HCEC 1CT (cell line): ENCODE measurements at regions not wholly inside any gene's neighbourhood (a gene's known extent, or its start where the extent isn't known, plus 50 kb on each side); places are given as distances from the start of the nearest gene placed in this dataset.
A peak's percentile ranks its signal among the peaks of the same experiment; 100 is the strongest.

Source experiments
- DNase-seq: peaks from one replicate; pipeline ENCODE4 v3.0.0-alpha.2; 2017

DNA sequence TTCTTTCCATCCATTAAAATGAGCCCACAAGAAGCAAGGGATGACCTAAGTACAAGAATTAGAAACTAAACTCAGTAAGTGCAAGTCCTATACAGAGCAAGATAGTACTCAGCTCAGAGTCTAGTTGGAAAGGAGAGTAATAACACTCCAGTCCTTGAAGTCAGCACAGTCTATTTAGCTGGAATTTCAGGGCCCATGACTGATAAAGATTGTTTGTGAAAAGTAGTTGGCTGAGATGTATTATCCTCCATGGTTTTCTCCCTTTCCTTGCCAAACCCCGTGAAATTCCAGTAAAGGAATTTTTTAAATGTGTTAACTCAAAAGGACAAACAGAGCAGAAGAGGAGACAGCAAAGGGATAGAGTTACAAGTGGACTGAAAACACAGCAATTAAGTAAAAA lies 127.2 kb upstream of the STT3B start:
- no peak for DNase-seq

DNA sequence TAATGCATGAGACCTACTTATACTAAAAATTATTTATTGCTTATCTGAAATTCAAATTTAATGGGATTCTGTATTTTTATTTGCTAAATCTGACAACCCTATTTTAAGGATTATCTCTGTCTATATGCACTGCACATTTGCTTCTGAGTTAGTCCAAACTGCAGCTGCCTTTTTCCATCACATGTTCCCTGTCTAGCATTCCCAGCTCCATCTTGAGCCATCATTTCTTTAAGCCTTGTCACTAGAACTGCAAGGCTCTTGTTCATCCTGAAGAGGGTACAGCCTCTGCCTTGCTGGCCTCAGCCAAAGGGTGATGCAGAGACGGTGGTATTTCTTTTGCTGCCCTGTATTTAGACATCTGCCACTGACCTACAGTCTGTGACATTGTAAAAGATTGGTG lies 125.8 kb upstream of the STT3B start:
- no peak for DNase-seq

DNA sequence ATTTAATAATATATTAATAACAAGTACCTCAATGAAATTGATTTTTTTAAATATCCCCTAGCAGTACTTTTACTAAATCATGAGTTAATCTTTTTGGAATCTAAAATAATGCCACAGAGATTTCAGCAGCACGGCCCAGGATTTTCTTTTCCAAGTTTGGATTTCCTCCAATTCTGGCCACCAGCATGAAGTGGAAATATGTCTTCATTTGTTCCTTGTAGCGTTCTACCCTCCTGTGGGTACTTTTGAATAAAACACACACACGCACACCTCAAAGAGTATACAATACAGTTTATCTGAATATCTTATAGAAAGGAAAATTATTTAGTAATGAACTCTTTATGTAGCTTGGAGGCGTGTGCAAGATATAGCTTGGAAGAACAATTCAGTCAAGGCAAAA lies 125.1 kb upstream of the STT3B start:
- DNase-seq, result peak; percentile 11

DNA sequence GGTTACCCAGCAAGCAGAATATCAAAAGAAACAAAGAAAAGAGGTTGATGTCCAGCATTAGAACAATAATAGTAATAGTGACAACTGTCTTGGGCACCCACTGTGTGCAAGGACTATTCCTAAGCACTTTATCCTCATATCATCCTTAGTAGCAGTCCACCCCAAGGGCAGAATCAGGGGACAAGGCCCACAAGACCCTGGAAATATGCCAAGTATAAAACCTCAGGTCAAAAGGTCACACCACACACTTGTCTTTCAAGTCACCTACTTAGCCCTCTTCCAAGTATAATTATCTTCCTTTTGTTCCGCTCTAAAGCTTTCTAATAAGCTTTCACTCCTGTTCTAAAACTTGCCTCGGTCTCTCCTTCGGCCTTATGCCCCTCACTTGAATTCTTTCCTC lies 124.0 kb upstream of the STT3B start:
- DNase-seq, result no peak

DNA sequence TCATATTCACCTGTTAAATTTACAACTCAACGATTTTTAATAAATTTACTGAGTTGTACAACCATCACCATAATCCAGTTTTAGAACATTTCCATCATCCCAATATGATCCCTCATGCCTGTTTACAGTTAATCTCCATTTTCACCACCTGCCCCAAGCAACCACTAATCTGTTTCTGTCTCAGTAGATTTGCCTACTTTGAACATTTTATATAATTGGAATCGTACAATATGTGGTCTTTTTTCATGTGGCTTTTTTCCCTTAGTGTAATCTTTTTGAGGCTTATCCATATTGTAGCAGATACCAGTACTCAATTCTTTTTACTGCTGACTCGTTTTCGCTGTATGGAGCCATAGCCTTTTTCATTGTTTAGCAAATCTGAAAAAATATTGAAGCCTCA lies 123.3 kb upstream of the STT3B start:
- no peak for DNase-seq

DNA sequence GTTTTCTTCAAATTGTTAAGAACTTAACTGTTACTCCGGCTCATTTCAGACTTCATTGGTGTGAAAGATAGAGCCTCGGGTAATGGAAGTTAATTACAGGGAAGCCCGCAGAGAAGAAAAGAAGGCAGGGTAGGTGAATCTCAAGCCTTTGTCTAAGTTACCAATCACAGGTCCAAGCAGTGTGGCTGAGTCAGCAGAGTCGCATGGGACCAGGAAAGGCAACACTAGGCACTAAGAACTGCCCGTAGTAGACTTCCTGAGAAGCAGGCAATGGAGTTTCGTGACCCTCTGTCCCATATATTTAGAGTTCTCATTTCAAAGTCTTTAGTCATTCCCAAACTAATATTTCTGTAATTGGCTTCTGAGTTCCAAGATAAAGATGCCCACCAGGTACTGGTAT lies 122.9 kb upstream of the STT3B start:
- DNase-seq, result no peak

DNA sequence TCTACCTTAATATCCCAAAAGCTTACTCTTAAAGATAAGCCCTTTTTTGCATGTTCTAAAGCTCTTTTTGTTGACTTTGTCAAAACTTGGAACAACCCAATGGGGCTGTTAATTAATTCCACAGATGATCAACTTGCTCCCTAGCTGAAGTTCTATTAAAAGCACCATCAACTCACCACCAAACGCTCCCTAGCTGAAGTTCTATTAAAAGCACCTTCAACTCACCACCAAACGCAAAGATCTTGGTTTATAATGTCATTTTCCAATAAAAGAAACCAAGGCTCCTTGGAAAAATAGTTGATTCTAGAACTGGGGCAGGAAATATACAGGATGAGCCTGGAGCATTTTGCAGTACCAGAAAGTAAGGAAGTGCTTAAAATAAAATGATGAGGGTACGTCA lies 122.3 kb upstream of the STT3B start:
- DNase-seq, result no peak

DNA sequence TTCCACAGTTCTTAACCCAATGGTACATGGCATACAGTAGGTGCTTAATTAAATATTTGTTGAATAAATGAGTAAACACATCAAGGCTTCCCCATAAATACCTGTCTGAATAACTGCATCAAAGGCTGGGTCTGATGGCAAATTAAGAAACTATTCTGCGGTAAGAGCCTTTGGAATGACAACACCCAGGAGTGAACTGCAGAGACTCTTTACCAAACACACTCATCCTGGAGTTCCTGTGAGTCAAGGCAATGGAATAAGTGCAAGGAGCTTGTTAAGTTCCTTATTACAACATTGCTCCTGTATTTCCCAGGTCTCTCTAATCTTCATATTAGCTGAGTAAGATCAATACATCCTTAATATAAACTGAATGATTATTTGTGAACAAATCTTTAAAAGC lies 119.9 kb upstream of the STT3B start:
- peak; percentile 34 for DNase-seq

DNA sequence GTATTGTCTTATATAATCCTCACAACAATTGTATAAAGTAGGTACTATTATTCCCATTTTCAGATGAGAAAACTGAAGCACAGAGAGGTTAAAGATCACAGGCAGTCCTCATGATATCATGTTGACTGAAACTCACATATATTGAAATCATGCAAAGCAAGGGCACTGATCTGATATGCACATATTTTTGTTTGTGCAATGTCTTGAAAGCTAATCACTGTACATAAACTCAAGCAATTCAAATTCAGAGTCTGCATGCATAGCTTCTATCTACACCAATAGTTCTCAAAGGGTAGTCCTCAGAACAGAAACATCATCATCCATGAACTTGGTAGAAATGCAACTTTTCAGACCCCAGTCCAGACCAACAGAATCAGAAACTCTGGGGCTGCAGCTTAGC lies 119.2 kb upstream of the STT3B start:
- DNase-seq, result no peak

DNA sequence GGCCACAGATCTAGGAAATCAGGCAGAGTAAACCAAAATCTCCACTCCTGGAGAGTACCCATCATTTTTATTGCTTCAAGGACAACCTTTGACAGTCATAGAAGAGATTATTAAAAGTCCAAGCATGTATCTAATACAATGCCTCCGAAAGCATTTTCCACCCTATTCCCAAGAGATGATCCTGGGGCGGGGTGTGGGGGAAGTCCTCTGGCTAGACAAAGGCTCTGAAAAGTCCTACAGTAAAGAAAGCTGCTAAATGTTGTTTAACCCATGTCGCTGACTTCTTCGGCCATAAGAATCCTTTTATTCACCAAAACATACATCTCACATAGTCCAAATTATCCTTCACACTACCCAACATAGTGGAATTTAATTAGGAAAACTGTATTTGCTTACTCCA lies 115.7 kb upstream of the STT3B start:
- DNase-seq, result no peak

DNA sequence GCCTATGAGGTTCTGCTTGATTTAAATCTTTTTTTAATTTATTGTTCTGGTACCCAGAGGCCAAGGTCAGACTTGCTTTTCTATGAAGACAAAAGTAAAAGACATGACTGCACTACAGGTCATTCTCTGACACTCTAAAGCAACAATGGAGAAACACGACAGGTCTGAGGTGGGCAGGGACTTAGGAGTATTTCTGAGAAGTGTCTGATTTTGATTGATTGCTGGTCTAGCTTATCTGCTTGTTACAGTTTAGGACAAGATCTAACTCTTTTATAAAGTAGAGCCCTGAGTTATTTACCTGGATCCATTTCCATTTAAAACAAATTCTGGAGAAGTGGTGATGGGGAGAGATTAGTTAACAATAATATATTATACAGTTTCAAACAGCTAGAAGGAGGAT lies 115.2 kb upstream of the STT3B start:
- DNase-seq, result no peak

DNA sequence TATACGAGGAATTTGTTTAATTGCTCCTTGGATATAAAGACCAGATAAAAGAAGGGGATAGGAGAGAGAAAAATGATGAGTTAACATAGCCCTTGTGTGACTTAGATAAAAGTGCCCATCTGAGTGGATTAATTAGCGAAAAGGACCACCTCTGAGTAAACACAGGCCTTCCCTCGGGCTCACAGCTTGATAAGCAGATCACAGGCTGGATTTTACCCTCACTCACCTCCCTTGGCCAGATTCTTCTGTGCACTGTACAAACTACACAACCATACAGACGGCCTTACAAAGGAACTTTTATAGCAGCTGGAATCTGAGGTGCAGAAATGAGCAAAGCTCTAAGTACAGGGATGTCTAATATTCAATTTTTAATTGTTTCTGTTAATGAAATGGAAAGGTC lies 112.4 kb upstream of the STT3B start:
- DNase-seq, result no peak

DNA sequence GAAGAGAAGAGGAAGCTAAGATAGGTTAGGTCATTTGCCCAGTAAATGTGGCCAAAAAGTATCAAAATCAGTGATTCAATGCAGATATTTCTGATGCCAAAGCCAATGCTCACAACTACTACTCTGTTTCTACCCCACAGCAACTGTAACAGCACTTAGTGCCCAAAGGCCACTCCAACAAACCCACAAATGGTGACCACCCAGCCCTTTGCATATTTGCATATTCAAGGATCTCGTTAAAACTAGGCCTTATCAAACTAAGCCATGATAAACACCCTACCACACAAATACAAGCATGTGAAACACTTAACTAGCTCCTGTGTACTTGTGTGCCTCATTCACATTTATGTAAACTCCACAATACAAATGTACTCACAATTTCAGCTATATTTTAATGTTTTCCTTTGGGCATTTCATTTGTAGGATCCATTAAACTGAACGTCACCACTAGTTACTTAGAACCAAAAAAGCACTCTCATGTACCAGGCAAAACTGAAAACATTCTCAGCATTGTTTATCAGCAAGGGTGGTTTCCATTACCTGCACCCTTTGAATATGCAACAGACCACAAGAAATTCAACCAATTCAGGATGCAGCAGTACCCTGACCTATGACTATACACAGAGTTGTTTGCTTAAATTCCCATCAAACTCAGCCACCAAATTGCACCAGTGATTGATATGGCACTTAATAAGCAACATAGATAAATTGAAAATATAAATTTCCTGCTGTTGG lies 111.2 kb upstream of the STT3B start:
- no peak for DNase-seq

DNA sequence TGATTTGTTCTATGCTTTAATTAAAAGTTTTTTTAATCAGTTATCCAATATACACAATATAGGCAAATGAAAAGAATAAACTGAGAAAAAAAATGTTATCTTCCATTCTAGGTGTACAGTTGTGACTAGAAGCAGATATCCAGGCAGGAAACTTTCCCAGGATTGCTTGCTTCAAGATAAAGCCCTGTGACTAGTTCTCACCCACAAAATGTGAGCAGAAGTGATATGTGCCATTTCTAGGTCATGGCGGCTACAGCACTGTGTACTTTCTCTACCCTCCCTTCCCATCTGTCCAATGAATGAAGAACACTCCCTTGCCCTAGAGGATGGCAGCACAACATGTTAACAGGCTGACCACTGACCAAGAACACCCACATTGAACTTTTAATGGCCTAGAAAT lies 110.5 kb upstream of the STT3B start:
- no peak for DNase-seq

DNA sequence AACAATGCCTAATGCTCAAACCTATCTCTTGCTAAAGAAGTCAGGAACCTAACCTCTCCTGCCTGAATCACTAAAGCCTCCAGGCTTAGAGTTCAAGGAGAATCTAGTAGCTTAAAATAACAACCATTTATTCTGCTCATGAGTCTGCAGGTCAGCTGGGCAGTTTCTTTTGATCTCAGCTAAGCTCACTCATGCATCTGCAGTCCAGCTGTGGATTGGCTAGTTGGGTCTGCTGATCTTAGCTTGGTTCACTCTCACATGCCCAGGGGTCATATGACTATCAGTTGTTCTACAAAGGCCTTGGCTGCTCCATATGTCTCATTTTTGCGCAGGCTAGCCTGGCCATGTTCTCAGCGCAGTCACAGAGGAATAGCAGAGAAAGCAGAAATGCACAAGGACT lies 109.2 kb upstream of the STT3B start:
- peak; percentile 80 for DNase-seq

DNA sequence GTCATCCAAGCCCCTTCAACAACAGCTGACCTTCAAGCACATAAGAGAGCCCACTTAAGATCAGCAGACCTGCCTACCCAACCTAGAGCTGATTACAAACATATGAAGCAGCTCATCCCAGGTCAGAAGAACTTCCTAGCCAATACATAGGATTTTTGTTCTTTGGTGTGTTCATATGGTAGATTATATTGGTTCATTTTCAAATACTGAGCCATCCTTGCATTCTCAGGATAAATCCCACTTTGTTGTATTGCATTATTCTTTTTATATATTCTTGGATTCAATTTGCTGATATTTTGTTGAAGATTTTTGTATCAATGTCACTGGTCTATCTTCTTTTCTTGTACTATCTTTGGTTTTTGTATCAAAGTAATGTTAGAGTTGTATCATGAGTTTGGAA lies 107.3 kb upstream of the STT3B start:
- DNase-seq, result no peak

DNA sequence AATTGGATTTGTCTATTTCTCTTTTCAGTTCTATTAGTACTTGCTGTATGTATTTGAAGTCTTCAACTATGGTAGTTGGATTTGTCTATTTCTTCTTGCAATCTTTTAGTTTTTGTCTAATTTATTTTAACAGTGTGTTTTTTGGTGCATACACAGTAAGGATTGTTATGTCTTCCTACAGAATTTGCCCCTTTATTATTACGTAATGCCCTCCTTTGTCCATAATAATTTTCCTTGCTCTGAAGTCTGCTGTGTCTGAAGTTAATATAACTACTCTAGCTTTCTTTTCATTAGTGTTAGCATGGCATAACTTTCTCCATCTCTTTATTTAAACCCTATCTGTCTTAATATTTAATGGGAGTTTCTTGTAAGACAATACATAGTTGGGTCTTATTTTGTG lies 105.1 kb upstream of the STT3B start:
- DNase-seq, result no peak

DNA sequence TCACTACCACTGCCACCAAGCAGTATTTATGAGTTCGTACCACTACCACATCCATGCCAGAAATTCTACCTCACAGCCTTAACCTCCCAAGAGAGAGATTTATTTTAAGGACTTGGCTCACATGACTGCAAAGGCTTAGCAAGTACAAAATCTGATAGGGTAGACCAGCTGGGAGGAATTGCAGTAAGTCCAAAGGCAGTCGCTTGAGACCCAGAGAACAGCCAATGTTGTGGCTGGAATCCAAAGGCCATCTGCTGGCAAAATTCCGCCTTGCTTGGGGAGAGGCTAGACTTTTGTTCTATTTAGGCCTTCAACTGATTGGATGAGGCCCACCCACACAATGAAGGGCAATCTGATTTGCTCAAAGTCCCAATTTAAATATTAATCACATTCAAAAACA lies 101.4 kb upstream of the STT3B start:
- DNase-seq, result no peak

DNA sequence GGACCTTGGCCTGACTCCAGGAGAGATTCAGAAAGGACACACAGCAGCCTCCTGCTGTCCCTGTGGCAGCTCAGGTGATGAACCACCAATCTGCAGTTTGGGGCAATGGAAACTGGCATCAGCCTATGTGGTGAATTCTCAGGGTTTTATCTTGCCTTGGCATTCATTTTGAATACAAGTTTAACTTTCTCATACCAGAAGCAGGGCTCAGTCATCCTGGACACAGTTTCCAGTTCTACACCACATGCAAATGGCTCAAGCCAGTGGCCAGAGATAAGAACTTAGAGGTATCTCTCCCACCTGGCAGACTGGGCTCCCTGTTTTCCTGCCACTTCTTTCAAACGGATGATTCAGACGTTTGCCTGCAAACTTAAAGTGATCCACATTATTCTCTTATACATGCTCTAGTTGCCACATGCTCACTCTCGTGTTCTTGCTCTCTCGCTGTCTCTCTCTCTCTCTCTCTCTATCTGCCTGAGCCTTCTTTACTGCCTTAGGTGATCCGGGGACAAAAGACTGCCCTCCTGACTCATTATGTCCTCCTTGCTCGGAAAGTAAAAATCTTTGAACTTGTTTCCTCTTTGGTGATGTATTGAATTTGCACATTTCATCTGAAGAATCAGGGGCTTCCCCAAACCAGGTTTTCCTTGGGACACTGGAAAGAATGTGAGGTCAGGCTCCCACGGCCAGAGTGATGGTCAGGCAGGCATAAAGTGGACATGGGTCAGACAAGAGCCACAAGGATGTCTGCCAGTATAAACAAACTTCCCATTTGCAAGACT lies 99.6 kb upstream of the STT3B start:
- DNase-seq, result peak; percentile 11

DNA sequence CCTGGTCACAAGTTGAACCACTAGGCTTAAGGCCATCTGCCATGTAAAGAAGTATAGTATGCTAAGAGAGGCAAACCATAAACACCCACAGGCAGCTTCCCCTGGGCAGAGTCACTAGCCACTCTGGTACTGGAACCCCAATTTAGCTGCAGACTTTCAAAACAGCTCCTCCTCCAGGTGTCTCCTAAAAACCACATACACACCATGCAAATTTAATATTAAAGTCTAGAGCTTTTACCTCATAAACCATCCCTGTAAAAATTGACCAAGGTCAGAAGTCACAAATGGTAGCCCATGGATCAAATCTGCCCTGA lies 99.1 kb upstream of the STT3B start:
- DNase-seq, result no peak

DNA sequence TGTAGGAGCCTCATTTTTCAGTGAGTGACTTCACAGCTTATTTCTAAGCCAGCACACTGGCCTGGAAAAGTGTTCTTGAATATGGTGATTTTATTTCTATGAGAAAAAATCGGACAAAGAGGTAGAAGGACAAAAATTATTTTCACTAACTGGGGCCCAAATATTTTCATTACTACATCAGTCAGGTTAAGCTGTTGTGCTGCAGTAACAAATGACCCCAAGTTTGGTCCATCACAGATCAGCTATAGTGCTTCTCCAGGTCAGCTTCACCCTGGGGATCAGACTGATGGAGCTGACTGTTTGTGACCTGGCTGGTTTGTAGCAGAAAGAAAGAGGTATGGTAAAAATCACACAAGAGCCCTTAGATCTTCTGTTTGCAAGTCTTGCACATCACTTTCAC lies 97.9 kb upstream of the STT3B start:
- DNase-seq, result no peak

DNA sequence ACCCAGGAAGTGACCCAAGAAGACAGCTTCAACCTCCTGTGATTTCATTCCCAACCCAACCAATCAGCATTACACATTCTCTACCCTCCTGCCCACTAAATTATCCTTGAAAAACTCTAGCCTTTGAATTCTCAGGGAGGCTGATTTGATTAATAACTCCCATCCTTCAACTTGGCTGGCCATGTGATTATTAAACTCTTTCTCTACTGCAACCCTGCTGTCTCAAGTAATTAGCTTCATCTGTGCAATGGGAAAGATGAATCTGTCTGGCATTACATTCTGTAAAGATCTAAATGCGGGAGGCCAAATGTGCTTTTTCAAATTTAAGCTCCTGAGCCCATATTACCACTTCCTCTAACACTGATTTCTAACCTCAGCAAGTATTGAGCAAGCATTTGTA lies 95.9 kb upstream of the STT3B start:
- no peak for DNase-seq

DNA sequence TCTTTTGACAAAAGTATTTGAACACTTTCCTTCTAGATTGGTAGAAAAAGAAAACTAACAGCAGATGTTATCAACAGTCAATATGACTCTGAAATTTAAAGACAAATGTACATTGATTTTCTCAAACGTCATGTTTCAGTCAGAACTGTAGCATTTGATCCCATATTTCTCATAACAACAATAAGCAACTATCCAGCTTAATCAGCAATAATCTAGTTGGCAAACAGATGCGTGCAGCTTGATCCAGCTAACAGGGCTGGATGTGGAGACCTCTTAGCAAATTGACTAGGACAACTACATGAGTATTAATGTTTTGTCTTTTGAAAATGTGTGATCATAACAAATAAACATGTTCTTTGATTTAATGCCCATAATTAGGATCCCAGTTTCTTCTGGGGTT lies 94.0 kb upstream of the STT3B start:
- DNase-seq, result no peak

DNA sequence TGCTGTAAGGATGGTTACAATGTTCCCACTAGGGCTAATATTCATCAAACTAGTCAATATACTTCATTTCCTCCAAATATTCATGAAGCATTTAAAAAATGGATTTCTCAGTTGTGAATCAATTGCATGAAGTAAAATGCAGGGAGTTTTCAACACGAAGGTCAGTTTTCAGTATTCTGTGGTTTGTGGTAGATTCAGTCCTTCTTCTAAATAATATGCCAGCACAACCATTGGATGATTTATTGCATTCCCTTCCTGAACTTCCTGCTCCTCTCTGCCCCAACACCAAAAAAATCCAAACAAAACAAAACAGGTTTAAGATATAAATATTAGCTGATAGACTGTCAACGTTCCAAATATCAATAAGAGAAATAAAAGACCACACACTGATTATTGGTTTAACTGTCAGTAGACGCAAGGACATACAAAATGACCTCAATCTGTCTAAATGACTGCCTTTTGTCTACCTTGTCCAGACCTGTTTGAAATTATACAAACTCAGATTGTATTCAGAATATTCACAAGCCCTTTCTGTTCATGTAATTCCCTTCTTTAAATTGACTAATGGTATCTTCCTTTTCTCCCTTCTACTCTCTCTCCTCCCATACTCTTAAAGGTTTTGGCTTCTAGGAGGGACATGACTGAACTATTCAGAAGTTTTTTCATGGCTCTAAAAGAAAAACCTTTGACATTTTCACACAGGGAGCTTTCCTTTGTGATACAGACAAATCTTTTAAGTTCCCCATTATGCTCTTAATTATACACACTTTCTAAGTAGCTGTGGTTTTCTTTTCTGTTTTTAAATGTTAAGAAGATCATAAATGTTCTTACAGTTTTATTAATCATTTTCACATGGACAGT lies 92.6 kb upstream of the STT3B start:
- DNase-seq, result peak; percentile 7
